HepG2 (cell line): ENCODE measurements at regions not wholly inside any gene's neighbourhood (a gene's known extent, or its start where the extent isn't known, plus 50 kb on each side); places are given as distances from the start of the nearest gene placed in this dataset.

Experiments
- EZH2 ChIP-seq: conservative IDR thresholded peaks from 2 replicates; pipeline ENCODE4 v1.6.1; 2012; ENCODE audit warnings: mild to moderate bottlenecking, low read depth, low read length, moderate library complexity
- GPBP1L1 ChIP-seq: sonication (generic); formaldehyde crosslinking; IDR thresholded peaks from 2 replicates; pipeline ENCODE4 v1.5.0; 2020; ENCODE audit warnings: mild to moderate bottlenecking, missing genetic modification reagents
- MATR3 ChIP-seq: sonication (generic); formaldehyde crosslinking; IDR thresholded peaks from 2 replicates; pipeline ENCODE4 v1.4.0; 2020; ENCODE audit warnings: missing genetic modification reagents
- NRL ChIP-seq: sonication (generic); formaldehyde crosslinking; IDR thresholded peaks from 2 replicates; pipeline ENCODE4 v1.5.0; 2020; ENCODE audit warnings: missing genetic modification reagents, mild to moderate bottlenecking, moderate library complexity, borderline replicate concordance
- POLR2A ChIP-seq, 2 experiments: IDR thresholded peaks; 2 replicates each; pipeline ENCODE4 v1.6.1; 2011; ENCODE audit warnings: low read depth in 2 of 2, low read length in 2 of 2, mild to moderate bottlenecking in 1 of 2, moderate library complexity in 1 of 2; ENCODE audit not compliant: insufficient read depth in 1 of 2
- TRIM24 ChIP-seq: sonication (generic); formaldehyde crosslinking; IDR thresholded peaks from 2 replicates; pipeline ENCODE4 v1.8.0; 2022; ENCODE audit warnings: mild to moderate bottlenecking, missing genetic modification reagents
- ZNF124 ChIP-seq: sonication (generic); formaldehyde crosslinking; IDR thresholded peaks from 2 replicates; pipeline ENCODE4 v1.4.0; 2020; ENCODE audit warnings: missing genetic modification reagents
- ZNF660 ChIP-seq: sonication (generic); formaldehyde crosslinking; IDR thresholded peaks from 2 replicates; pipeline ENCODE4 v1.5.1; 2020; ENCODE audit warnings: mild to moderate bottlenecking, low read depth, missing genetic modification reagents, borderline replicate concordance
- TF ChIP-seq, protein P1 (sequence below): sonication (generic); formaldehyde crosslinking; IDR thresholded peaks from 2 replicates; pipeline ENCODE4 v1.5.0; 2020; ENCODE audit warnings: mild to moderate bottlenecking, missing genetic modification reagents, moderate library complexity
- TF ChIP-seq, protein P2 (sequence below): sonication (generic); formaldehyde crosslinking; IDR thresholded peaks from 2 replicates; pipeline ENCODE4 v1.8.1; 2022; ENCODE audit warnings: low read depth, mild to moderate bottlenecking, missing genetic modification reagents
- TF ChIP-seq, protein P3 (sequence below): sonication (generic); formaldehyde crosslinking; IDR thresholded peaks from 2 replicates; pipeline ENCODE4 v1.8.0; 2022; ENCODE audit warnings: mild to moderate bottlenecking, missing genetic modification reagents, borderline replicate concordance

- TF ChIP-seq, protein P1, sequence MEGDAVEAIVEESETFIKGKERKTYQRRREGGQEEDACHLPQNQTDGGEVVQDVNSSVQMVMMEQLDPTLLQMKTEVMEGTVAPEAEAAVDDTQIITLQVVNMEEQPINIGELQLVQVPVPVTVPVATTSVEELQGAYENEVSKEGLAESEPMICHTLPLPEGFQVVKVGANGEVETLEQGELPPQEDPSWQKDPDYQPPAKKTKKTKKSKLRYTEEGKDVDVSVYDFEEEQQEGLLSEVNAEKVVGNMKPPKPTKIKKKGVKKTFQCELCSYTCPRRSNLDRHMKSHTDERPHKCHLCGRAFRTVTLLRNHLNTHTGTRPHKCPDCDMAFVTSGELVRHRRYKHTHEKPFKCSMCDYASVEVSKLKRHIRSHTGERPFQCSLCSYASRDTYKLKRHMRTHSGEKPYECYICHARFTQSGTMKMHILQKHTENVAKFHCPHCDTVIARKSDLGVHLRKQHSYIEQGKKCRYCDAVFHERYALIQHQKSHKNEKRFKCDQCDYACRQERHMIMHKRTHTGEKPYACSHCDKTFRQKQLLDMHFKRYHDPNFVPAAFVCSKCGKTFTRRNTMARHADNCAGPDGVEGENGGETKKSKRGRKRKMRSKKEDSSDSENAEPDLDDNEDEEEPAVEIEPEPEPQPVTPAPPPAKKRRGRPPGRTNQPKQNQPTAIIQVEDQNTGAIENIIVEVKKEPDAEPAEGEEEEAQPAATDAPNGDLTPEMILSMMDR (CRISPR knock-in tag) = no peak
- TF ChIP-seq EZH2 (no peak), POLR2A (IDR thresholded peaks at IDR 0.05; ENCODE audit: insufficient read depth in 1 of 2, low read depth in 2 of 2, low read length in 2 of 2) (no peak), MATR3 (CRISPR knock-in tag) (no peak), TRIM24 (CRISPR knock-in tag) (no peak), NRL (CRISPR knock-in tag) (no peak), GPBP1L1 (CRISPR knock-in tag) (no peak), ZNF124 (no peak), ZNF660 (no peak)
- TF ChIP-seq, protein P2, sequence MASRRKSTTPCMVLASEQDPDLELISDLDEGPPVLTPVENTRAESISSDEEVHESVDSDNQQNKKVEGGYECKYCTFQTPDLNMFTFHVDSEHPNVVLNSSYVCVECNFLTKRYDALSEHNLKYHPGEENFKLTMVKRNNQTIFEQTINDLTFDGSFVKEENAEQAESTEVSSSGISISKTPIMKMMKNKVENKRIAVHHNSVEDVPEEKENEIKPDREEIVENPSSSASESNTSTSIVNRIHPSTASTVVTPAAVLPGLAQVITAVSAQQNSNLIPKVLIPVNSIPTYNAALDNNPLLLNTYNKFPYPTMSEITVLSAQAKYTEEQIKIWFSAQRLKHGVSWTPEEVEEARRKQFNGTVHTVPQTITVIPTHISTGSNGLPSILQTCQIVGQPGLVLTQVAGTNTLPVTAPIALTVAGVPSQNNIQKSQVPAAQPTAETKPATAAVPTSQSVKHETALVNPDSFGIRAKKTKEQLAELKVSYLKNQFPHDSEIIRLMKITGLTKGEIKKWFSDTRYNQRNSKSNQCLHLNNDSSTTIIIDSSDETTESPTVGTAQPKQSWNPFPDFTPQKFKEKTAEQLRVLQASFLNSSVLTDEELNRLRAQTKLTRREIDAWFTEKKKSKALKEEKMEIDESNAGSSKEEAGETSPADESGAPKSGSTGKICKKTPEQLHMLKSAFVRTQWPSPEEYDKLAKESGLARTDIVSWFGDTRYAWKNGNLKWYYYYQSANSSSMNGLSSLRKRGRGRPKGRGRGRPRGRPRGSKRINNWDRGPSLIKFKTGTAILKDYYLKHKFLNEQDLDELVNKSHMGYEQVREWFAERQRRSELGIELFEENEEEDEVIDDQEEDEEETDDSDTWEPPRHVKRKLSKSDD (CRISPR knock-in tag) = no peak
- TF ChIP-seq, protein P3, sequence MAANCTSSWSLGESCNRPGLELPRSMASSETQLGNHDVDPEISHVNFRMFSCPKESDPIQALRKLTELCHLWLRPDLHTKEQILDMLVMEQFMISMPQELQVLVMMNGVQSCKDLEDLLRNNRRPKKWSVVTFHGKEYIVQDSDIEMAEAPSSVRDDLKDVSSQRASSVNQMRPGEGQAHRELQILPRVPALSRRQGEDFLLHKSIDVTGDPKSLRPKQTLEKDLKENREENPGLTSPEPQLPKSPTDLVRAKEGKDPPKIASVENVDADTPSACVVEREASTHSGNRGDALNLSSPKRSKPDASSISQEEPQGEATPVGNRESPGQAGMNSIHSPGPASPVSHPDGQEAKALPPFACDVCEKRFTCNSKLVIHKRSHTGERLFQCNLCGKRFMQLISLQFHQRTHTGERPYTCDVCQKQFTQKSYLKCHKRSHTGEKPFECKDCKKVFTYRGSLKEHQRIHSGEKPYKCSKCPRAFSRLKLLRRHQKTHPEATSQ = no peak
Measured at GRCh38 chr10:93146336-93146735, 72.6 kb downstream of the CYP26A1 start.
